ENCODE measurements at regions not wholly inside any gene's neighbourhood (a gene's known extent, or its start where the extent isn't known, plus 50 kb on each side); places are given as distances from the start of the nearest gene placed in this dataset.

- no peak for TF ChIP-seq TAF1 (IDR thresholded peaks at IDR 0.05; ENCODE audit: borderline replicate concordance, insufficient read depth, low read length)
- no peak for TF ChIP-seq REST (IDR thresholded peaks at IDR 0.05; ENCODE audit: insufficient read depth in 1 of 2, low read depth in 2 of 2, low read length in 2 of 2)
- TF ChIP-seq SIN3A (IDR thresholded peaks at IDR 0.05; ENCODE audit: borderline replicate concordance, insufficient read depth, low read length): no peak
- no peak for TF ChIP-seq POLR2AphosphoS5 (IDR thresholded peaks at IDR 0.05; ENCODE audit: low read depth, low read length)
- no peak for TF ChIP-seq FOXP2 (optimal IDR thresholded peaks at IDR 0.05; ENCODE audit: borderline replicate concordance, extremely low read depth, extremely low read length, insufficient read depth)
Observed at GRCh38 chr16:63882576-63882975, 1239.3 kb downstream of the CDH11 start.

GRCh38 chr16:63880948-63881347 is 1240.9 kb downstream of the CDH11 start:
- TF ChIP-seq SIN3A (IDR thresholded peaks at IDR 0.05; ENCODE audit: borderline replicate concordance, insufficient read depth, low read length) (no peak), TAF1 (IDR thresholded peaks at IDR 0.05; ENCODE audit: borderline replicate concordance, insufficient read depth, low read length) (no peak), POLR2AphosphoS5 (IDR thresholded peaks at IDR 0.05; ENCODE audit: low read depth, low read length) (no peak), REST (IDR thresholded peaks at IDR 0.05; ENCODE audit: insufficient read depth in 1 of 2, low read depth in 2 of 2, low read length in 2 of 2) (no peak), FOXP2 (optimal IDR thresholded peaks at IDR 0.05; ENCODE audit: borderline replicate concordance, extremely low read depth, extremely low read length, insufficient read depth) (no peak)

GRCh38 chr16:63877401-63877800 is 1244.5 kb downstream of the CDH11 start:
- TF ChIP-seq POLR2AphosphoS5 (IDR thresholded peaks at IDR 0.05; ENCODE audit: low read depth, low read length) (no peak), SIN3A (IDR thresholded peaks at IDR 0.05; ENCODE audit: borderline replicate concordance, insufficient read depth, low read length) (no peak), FOXP2 (optimal IDR thresholded peaks at IDR 0.05; ENCODE audit: borderline replicate concordance, extremely low read depth, extremely low read length, insufficient read depth) (no peak), TAF1 (IDR thresholded peaks at IDR 0.05; ENCODE audit: borderline replicate concordance, insufficient read depth, low read length) (no peak), REST (IDR thresholded peaks at IDR 0.05; ENCODE audit: insufficient read depth in 1 of 2, low read depth in 2 of 2, low read length in 2 of 2) (no peak)

GRCh38 chr16:63876103-63876502 is 1245.8 kb downstream of the CDH11 start:
- no peak for TF ChIP-seq REST (IDR thresholded peaks at IDR 0.05; ENCODE audit: insufficient read depth in 1 of 2, low read depth in 2 of 2, low read length in 2 of 2)
- no peak for TF ChIP-seq SIN3A (IDR thresholded peaks at IDR 0.05; ENCODE audit: borderline replicate concordance, insufficient read depth, low read length)
- TF ChIP-seq TAF1 (IDR thresholded peaks at IDR 0.05; ENCODE audit: borderline replicate concordance, insufficient read depth, low read length): no peak
- TF ChIP-seq FOXP2 (optimal IDR thresholded peaks at IDR 0.05; ENCODE audit: borderline replicate concordance, extremely low read depth, extremely low read length, insufficient read depth): no peak
- TF ChIP-seq POLR2AphosphoS5 (IDR thresholded peaks at IDR 0.05; ENCODE audit: low read depth, low read length): no peak

- no peak for TF ChIP-seq POLR2AphosphoS5 (IDR thresholded peaks at IDR 0.05; ENCODE audit: low read depth, low read length)
- TF ChIP-seq FOXP2 (optimal IDR thresholded peaks at IDR 0.05; ENCODE audit: borderline replicate concordance, extremely low read depth, extremely low read length, insufficient read depth): no peak
Observed at GRCh38 chr16:63856537-63856936, 1265.3 kb downstream of the CDH11 start.

Data from PFSK-1 (cell line).